ENCODE measurements at regions not wholly inside any gene's neighbourhood (a gene's known extent, or its start where the extent isn't known, plus 50 kb on each side); places are given as distances from the start of the nearest gene placed in this dataset.

DNA sequence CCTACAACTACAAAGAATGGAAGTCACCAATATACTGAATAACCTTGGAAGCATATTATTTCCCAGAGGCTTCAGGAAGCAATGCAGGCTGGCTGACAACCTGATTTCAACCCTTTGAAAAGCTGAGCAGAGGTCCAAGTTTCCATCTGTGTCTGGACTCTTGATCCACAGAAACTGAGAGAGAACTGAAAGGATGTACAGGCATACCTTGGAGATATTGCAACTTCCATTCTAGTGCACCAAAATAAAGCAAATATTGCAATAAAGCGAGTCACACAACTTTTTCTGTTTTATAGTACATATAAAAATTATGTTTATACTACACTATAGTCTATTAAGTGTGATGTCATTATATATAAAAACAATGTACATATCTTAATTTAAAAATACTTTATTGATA, 85.3 kb downstream of the TYW3 start:
- TF ChIP-seq YY1 (IDR thresholded peaks at IDR 0.05; ENCODE audit: extremely low read depth, insufficient replicate concordance, low read depth, low read length) = no peak
- TF ChIP-seq, protein P1, sequence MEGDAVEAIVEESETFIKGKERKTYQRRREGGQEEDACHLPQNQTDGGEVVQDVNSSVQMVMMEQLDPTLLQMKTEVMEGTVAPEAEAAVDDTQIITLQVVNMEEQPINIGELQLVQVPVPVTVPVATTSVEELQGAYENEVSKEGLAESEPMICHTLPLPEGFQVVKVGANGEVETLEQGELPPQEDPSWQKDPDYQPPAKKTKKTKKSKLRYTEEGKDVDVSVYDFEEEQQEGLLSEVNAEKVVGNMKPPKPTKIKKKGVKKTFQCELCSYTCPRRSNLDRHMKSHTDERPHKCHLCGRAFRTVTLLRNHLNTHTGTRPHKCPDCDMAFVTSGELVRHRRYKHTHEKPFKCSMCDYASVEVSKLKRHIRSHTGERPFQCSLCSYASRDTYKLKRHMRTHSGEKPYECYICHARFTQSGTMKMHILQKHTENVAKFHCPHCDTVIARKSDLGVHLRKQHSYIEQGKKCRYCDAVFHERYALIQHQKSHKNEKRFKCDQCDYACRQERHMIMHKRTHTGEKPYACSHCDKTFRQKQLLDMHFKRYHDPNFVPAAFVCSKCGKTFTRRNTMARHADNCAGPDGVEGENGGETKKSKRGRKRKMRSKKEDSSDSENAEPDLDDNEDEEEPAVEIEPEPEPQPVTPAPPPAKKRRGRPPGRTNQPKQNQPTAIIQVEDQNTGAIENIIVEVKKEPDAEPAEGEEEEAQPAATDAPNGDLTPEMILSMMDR (IDR thresholded peaks at IDR 0.05 in 2 of 3, conservative IDR thresholded peaks at IDR 0.05 in 1 of 3; ENCODE audit: borderline replicate concordance in 1 of 3, insufficient read depth in 1 of 3, low read depth in 2 of 3, low read length in 2 of 3) = no peak
- TF ChIP-seq EGR1 (IDR thresholded peaks at IDR 0.05; ENCODE audit: low read depth) = no peak
- TF ChIP-seq EZH2 (IDR thresholded peaks at IDR 0.05) = no peak
- TF ChIP-seq POLR2A (IDR thresholded peaks at IDR 0.05; ENCODE audit: borderline replicate concordance, extremely low read depth, insufficient read depth, insufficient read length) = no peak
- no peak for TF ChIP-seq SRF (IDR thresholded peaks at IDR 0.05; ENCODE audit: low read depth)
- TF ChIP-seq, protein P2, sequence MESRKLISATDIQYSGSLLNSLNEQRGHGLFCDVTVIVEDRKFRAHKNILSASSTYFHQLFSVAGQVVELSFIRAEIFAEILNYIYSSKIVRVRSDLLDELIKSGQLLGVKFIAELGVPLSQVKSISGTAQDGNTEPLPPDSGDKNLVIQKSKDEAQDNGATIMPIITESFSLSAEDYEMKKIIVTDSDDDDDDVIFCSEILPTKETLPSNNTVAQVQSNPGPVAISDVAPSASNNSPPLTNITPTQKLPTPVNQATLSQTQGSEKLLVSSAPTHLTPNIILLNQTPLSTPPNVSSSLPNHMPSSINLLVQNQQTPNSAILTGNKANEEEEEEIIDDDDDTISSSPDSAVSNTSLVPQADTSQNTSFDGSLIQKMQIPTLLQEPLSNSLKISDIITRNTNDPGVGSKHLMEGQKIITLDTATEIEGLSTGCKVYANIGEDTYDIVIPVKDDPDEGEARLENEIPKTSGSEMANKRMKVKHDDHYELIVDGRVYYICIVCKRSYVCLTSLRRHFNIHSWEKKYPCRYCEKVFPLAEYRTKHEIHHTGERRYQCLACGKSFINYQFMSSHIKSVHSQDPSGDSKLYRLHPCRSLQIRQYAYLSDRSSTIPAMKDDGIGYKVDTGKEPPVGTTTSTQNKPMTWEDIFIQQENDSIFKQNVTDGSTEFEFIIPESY (IDR thresholded peaks at IDR 0.05; ENCODE audit: extremely low read depth, insufficient replicate concordance, low read length) = no peak
- TF ChIP-seq, protein P3, sequence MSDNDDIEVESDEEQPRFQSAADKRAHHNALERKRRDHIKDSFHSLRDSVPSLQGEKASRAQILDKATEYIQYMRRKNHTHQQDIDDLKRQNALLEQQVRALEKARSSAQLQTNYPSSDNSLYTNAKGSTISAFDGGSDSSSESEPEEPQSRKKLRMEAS (IDR thresholded peaks at IDR 0.05) = no peak
- no peak for TF ChIP-seq EZH2phosphoT487 (IDR thresholded peaks at IDR 0.05; ENCODE audit: borderline replicate concordance)
- TF ChIP-seq JUND (IDR thresholded peaks at IDR 0.05) = no peak

Measured in HCT116 (cell line).